ENCODE measurements at regions not wholly inside any gene's neighbourhood (a gene's known extent, or its start where the extent isn't known, plus 50 kb on each side); places are given as distances from the start of the nearest gene placed in this dataset.

GRCh38 chr2:8225798-8226197 is 456.1 kb upstream of the ID2 start:
- no peak for TF ChIP-seq CTCF (IDR thresholded peaks at IDR 0.05; ENCODE audit: low read depth, low read length)
- no peak for TF ChIP-seq POLR2A (IDR thresholded peaks at IDR 0.05; ENCODE audit: extremely low read depth, insufficient read length)

Data from NB4 (cell line).